ENCODE measurements at regions not wholly inside any gene's neighbourhood (a gene's known extent, or its start where the extent isn't known, plus 50 kb on each side); places are given as distances from the start of the nearest gene placed in this dataset.
"Not testable (repeated sequence)": the region's sequence is repeated elsewhere in the genome, so short reads cannot be mapped to it uniquely, and the experiment has no call there.

- not testable (repeated sequence) for TF ChIP-seq CTCF (IDR thresholded peaks at IDR 0.05); ZFX (IDR thresholded peaks at IDR 0.05; ENCODE audit: borderline replicate concordance)
Measured at GRCh38 chr11:67911211-67911610, 92.7 kb downstream of the UNC93B1 start.

All from 22Rv1 (cell line).